ENCODE measurements at regions not wholly inside any gene's neighbourhood (a gene's known extent, or its start where the extent isn't known, plus 50 kb on each side); places are given as distances from the start of the nearest gene placed in this dataset.
A peak's percentile ranks its signal among the peaks of the same experiment; 100 is the strongest.

- DNase-seq = no peak
- BruUV-seq (replicated peaks) = no TSS peak
- no peak overlapping the region for H2BK120ac ChIP-seq (ENCODE audit: low read depth, low read length)
- no peak overlapping the region for H3K14ac ChIP-seq (replicated peaks; ENCODE audit: low read depth, low read length)
- no peak overlapping the region for H3K4me3 ChIP-seq (ENCODE audit: insufficient read depth, low read depth, low read length)
- no peak overlapping the region for H3K27ac ChIP-seq (ENCODE audit: insufficient read depth, low read length)
- dilution Hi-C loops (cut with HindIII; ENCODE audit: low sequenced_read_pairs, unreplicated experiment) (no loop called here), in situ Hi-C loops (cut with MboI; ENCODE audit: low sequenced_read_pairs) (no loop called here), intact Hi-C loops (cut with micrococcal nuclease) (no loop called here)
- H4K5ac ChIP-seq (ENCODE audit: low read depth, low read length) = no peak overlapping the region
- no peak overlapping the region for H3K4ac ChIP-seq (ENCODE audit: low read depth, low read length)
- peak overlapping the region; percentile 45 for H2AFZ ChIP-seq (replicated peaks; ENCODE audit: low read length, poor library complexity)
- H4K91ac ChIP-seq (ENCODE audit: insufficient read depth, low read depth, low read length) = no peak overlapping the region
- 0 out of 2 replicates have a peak, but pooled peaks cover 2% of the 10 kb centered on the region for H3K4me1 ChIP-seq (ENCODE audit: control insufficient read depth, insufficient read depth, low read length)
- no peak overlapping the region for H3K4me2 ChIP-seq (ENCODE audit: low read depth, low read length)
- no peak overlapping the region for H4K8ac ChIP-seq (ENCODE audit: low read depth in 2 of 2, low read length in 2 of 2)
- H3K9me3 ChIP-seq (ENCODE audit: control insufficient read depth, insufficient read depth, low read length) = no peaks in the 10 kb centered on the region
- no peaks in the 10 kb centered on the region for H3K79me1 ChIP-seq (ENCODE audit: low read depth in 1 of 2, low read length in 2 of 2)
- no peak for TF ChIP-seq BHLHE40 (IDR thresholded peaks at IDR 0.05; ENCODE audit: low read depth, low read length)
- TF ChIP-seq MAFK (IDR thresholded peaks at IDR 0.05; ENCODE audit: low read depth, low read length) = no peak
- no peak for TF ChIP-seq NFE2L2 (IDR thresholded peaks at IDR 0.05; ENCODE audit: low read depth, low read length)
- TF ChIP-seq CHD1 (IDR thresholded peaks at IDR 0.05; ENCODE audit: low read depth, low read length) = no peak
- TF ChIP-seq CEBPB (IDR thresholded peaks at IDR 0.05; ENCODE audit: low read depth, low read length) = no peak
- TF ChIP-seq CTCF (conservative IDR thresholded peaks at IDR 0.05; ENCODE audit: low read depth, low read length) = no peak
- no peak for TF ChIP-seq FOS (IDR thresholded peaks at IDR 0.05; ENCODE audit: low read depth, low read length)
- no peak for TF ChIP-seq RAD21 (IDR thresholded peaks at IDR 0.05; ENCODE audit: low read length)
- TF ChIP-seq SMC3 (IDR thresholded peaks at IDR 0.05; ENCODE audit: low read depth, low read length) = no peak
- TF ChIP-seq RFX5 (IDR thresholded peaks at IDR 0.05; ENCODE audit: low read depth, low read length) = no peak
- no peak for TF ChIP-seq MAZ (IDR thresholded peaks at IDR 0.05; ENCODE audit: borderline replicate concordance, low read depth, low read length)
- TF ChIP-seq MXI1 (IDR thresholded peaks at IDR 0.05; ENCODE audit: borderline replicate concordance, low read depth, low read length) = no peak
- TF ChIP-seq POLR2A (IDR thresholded peaks at IDR 0.05; ENCODE audit: low read depth, low read length) = no peak
- TF ChIP-seq, protein P1, sequence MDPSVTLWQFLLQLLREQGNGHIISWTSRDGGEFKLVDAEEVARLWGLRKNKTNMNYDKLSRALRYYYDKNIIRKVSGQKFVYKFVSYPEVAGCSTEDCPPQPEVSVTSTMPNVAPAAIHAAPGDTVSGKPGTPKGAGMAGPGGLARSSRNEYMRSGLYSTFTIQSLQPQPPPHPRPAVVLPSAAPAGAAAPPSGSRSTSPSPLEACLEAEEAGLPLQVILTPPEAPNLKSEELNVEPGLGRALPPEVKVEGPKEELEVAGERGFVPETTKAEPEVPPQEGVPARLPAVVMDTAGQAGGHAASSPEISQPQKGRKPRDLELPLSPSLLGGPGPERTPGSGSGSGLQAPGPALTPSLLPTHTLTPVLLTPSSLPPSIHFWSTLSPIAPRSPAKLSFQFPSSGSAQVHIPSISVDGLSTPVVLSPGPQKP (IDR thresholded peaks at IDR 0.05; ENCODE audit: borderline replicate concordance, low read depth, low read length) = no peak
- no peaks in the 10 kb centered on the region for H3K36me3 ChIP-seq (ENCODE audit: control insufficient read depth, insufficient read depth, low read length)
- H2BK5ac ChIP-seq (ENCODE audit: low read depth, low read length, poor library complexity, severe bottlenecking) = no peak overlapping the region
- H4K20me1 ChIP-seq (ENCODE audit: insufficient read depth, low read length) = no peaks in the 10 kb centered on the region
- H2BK20ac ChIP-seq (ENCODE audit: low read depth, low read length) = no peak overlapping the region
- no peak overlapping the region for H2BK15ac ChIP-seq (ENCODE audit: low read depth, low read length)
- H2AK9ac ChIP-seq (replicated peaks; ENCODE audit: low read depth, low read length, poor library complexity) = no peak overlapping the region
- ChIA-PET CTCF (no interaction called here), POLR2A (ENCODE audit: unreplicated experiment) (no interaction called here)
- 69% methylated on average over 8 of the region's 12 CpGs; no CpG with 5 or more reads in 1 of the 2 experiments for WGBS, 2 experiments (ENCODE audit: extremely low coverage in 2 of 2, insufficient read length in 1 of 2)
- H3K56ac ChIP-seq (ENCODE audit: extremely low read depth, insufficient read depth, low read length) = no peak overlapping the region
- no peak overlapping the region for H3K9ac ChIP-seq (ENCODE audit: low read depth, low read length)
- no peak overlapping the region for H3K18ac ChIP-seq (ENCODE audit: low read depth, low read length)
- H2AK5ac ChIP-seq (ENCODE audit: low read depth, low read length) = no peak overlapping the region
- no peak for ATAC-seq (ENCODE audit: low read depth)
- H3K27me3 ChIP-seq (ENCODE audit: control insufficient read depth, insufficient read depth, low read length) = peaks cover 18% of the 10 kb centered on the region
- no peak overlapping the region for H3K23ac ChIP-seq (ENCODE audit: low read depth, low read length)
- peaks cover 4% of the 10 kb centered on the region; the same call in 1 of the 2 replicates for H3K9me1 ChIP-seq (ENCODE audit: insufficient read depth, low read length)
These were observed 108.1 kb upstream of the GJB6 start for GRCh38 chr13:20340136-20340758.
